ENCODE measurements at regions not wholly inside any gene's neighbourhood (a gene's known extent, or its start where the extent isn't known, plus 50 kb on each side); places are given as distances from the start of the nearest gene placed in this dataset.
"Not testable (repeated sequence)": the region's sequence is repeated elsewhere in the genome, so short reads cannot be mapped to it uniquely, and the experiment has no call there.

GRCh38 chr6:86028776-86029175 lies 386.1 kb upstream of the SYNCRIP start:
- DNase-seq, result no peak

- DNase-seq, result not testable (repeated sequence)
Observed at GRCh38 chr6:86026890-86027289, 384.2 kb upstream of the SYNCRIP start.

DNA sequence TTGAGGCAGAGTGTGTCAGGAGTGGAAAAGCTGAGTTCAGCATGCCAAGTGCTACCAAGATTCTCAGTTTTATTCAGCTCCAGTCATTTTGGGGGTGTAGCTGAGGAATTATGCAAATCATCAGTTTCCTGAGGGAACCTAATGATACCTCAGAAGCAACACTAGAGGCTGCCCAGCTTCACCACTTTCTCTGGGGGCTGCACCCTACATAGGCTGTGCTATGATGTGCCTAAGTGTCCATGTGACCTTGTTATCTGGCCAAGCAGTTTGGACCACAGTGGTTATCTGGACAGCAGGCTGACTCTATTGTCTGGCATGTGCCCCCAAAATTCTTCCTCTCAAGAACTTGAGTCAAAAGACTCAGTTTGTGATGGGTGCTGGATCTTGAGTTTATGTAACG lies 374.6 kb upstream of the SYNCRIP start:
- no peak for DNase-seq

GRCh38 chr6:86016567-86016966 lies 373.9 kb upstream of the SYNCRIP start:
- no peak for DNase-seq

DNA sequence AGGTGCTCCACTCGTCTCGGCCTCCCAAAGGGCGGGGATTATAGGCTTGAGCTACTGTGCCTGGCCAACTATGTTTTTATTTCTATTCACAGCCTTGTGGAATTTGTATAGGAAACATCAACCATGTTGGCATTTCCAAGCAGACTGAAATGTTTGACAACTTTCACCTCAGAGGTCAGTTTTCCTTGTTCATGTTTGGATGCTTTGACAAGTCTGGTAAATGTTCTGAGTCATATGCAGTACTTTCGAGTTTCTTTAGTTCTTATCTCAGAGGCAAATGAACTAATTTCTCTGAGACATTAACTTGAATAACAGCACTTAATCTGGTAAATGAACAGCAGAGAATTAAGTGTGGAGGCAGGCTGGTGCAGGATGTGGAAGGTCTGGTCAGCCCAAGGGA lies 373.4 kb upstream of the SYNCRIP start:
- DNase-seq, result no peak

- not testable (repeated sequence) for DNase-seq
Observed at GRCh38 chr6:86012991-86013390, 370.3 kb upstream of the SYNCRIP start.

GRCh38 chr6:86010915-86011786 lies 368.5 kb upstream of the SYNCRIP start:
- no peak for DNase-seq

- no peak for DNase-seq
Observed at GRCh38 chr6:85997206-85997605, 354.5 kb upstream of the SYNCRIP start.

DNA sequence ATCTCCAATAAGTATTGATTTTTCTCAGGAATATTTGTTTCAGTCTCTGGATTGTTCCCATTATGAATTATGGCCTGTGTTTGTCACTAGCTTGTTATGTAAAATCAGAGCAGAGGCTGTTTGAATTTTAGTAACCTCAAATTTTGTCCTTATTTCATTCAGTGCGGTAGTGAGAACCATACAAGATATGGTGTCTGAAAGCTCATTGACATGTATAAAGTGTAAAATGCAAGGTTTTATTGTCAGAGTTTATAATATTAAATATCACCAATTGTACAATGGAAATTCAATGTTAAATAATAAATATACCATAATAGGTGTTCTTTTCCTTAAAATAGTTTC lies 353.3 kb upstream of the SYNCRIP start:
- no peak for DNase-seq

- no peak for DNase-seq
Observed at GRCh38 chr6:85995339-85996033, 352.8 kb upstream of the SYNCRIP start.

DNA sequence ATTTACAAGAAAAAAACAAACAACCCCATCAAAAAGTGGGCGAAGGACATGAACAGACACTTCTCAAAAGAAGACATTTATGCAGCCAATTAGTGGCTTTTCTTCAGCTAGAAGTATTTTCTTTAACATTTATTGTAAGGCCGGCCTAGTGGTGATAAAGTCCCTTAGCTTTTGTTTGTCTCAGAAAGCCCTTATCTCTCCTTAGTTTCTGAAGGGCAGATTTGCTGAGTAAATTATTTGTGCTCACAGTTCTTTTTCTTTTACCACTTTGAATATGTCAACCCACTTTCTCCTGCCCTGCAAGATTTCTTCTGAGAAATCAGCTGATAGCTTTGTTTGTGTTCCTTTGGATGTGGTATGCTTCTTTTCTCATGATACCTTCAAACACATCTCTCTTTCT lies 344.0 kb upstream of the SYNCRIP start:
- no peak for DNase-seq

- no peak for DNase-seq
Observed at GRCh38 chr6:85983032-85983659, 340.5 kb upstream of the SYNCRIP start.

DNA sequence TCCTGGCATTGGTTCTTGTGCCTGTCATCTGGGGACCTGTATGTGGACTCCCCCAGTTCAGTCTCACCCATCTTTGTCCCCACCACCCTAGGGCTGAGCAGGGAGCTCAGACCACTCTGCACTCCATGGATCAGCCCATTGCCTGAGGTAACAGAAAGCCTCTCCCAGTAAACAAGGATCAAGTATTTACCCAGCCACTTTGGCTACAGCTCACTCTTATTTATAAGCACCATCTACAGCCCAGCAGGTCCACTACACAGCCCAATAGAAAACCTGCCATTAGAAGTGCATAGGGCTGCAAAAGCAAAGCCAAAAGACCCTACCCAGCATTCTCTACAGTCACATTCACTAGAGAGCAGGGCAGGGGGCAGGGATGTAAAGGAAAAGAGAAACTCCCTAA lies 335.0 kb upstream of the SYNCRIP start:
- DNase-seq, result no peak

DNA sequence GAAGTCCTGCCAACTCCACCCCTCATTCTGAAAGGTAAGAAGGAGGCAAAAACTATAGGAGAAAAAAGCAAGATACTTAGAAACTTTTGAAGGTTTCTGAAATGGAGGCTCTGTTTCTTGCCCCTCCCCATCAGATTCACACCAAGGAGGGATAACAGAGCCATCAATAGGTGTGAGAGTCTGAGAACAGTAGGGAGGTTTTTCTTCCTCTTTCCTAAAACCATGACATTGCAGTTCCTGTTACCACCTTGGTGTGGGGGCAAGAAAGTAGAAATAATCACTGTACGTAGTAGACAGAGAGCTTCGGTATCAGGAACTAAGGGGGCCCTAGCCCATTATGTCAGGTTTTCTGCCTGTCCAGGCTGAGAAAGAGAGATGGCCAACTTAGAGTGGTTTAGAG lies 333.3 kb upstream of the SYNCRIP start:
- no peak for DNase-seq

DNA sequence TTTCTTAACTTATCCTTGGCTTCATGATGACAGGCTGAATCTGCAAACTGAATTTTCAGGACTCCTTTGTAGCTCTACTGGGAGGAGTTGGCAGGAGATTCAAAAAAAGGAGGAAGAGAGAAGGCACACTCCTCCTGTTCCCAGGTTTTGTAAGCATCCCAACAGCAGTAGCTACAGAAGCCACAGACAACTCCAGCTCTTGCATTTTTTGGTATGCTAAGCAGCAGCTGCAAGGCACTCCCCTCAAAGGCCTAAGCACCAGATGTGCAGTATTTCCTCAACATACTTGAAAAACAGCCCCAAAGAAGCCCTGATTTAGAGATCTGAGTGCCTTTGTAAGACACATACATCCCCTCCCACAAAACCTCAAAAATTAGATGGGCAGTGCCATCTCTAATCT lies 328.6 kb upstream of the SYNCRIP start:
- no peak for DNase-seq

GRCh38 chr6:85966828-85967227 lies 324.1 kb upstream of the SYNCRIP start:
- DNase-seq, result no peak

- DNase-seq, result no peak
Observed at GRCh38 chr6:85961746-85962145, 319.1 kb upstream of the SYNCRIP start.

GRCh38 chr6:85961125-85961524 lies 318.4 kb upstream of the SYNCRIP start:
- no peak for DNase-seq

GRCh38 chr6:85948481-85948880 lies 305.8 kb upstream of the SYNCRIP start:
- DNase-seq, result no peak

DNA sequence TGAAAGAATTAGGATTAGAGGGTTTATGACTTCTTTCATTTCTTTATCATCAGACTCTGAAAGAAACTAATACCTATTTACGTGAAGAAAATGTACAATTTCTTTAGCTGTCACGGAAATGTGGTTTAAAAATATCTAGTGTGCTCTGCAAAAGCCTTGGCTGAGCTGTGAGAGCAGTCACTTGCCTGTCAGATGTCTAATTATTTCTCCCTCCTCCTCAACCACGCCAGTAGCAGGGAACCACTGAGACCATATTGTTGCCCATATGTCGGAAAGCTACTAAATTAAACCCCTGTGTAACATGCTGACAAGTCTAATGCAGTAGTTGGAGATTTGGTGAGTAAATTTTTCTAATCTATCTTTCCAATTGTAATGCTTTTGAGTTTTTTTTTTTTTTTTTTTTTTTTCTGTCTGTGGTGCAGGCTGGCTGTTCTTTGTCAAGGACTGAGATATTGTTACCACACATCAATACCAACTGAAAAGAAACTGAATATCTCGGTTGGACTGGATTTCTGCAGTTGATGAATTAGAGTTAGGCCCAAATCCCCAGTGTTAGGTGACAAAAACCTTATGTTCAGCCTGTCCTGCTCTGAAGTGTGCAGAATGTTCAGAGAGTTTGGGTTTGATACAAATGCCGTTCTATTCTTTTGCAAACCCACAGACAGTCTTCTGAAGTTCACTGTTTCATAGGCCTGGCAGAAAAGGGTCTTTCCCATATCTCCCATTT lies 302.9 kb upstream of the SYNCRIP start:
- no peak for DNase-seq

- no peak for DNase-seq
Observed at GRCh38 chr6:85944776-85945175, 302.1 kb upstream of the SYNCRIP start.

- DNase-seq, result no peak
Observed at GRCh38 chr6:85942844-85943243, 300.2 kb upstream of the SYNCRIP start.

DNA sequence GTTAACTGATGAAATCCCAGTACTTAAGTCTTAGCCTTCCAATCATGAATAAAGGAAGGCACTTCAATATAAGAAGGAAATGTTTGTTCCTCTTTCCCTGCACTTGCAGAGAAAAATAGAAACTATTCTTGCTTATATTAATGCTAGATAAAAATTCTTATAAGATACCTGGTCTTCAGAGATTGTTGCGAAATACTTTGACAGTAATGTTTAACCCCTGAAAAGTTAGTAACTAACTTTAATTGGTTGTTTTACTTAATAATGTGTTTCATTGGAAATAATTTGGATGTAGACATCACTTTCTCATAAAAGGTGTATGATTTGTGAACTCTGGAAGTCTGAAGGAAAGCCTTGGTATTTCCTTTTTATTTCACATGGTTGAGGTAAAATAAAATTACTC lies 294.2 kb upstream of the SYNCRIP start:
- DNase-seq, result no peak

Measured in inflammatory macrophage treated with lipopolysaccharide for 4 hours (primary cell).